ENCODE measurements at regions not wholly inside any gene's neighbourhood (a gene's known extent, or its start where the extent isn't known, plus 50 kb on each side); places are given as distances from the start of the nearest gene placed in this dataset.

GRCh38 chr15:47397655-47398054 is 319.6 kb upstream of the SEMA6D start (continued):
- no peak for TF ChIP-seq USF2 (IDR thresholded peaks at IDR 0.05; ENCODE audit: low read length)

All from H1 (cell line).